ENCODE measurements at regions not wholly inside any gene's neighbourhood (a gene's known extent, or its start where the extent isn't known, plus 50 kb on each side); places are given as distances from the start of the nearest gene placed in this dataset.

DNA sequence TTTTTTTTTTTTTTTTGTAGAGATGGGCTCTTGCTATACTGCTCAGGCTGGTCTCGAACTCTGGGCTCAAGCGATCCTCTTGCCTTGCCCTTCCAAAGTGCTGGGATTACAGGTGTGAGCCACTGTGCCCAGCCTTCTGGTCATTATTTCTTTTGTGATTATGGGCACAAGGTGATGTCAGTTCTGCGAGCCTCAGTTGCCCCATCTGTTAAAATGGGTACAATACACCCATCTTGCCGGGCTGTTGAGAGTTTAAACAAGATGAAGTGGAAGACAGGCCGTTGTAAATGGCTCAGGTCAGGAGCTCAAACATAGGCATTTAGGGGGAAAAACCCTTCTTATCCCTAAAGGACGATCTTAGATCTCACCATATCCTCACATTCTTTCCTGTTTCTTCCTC is 53.7 kb upstream of the WNT4 start:
- TF ChIP-seq CTCF (conservative IDR thresholded peaks at IDR 0.05 in 1 of 2, IDR thresholded peaks at IDR 0.05 in 1 of 2; ENCODE audit: extremely low read depth in 1 of 2, insufficient read depth in 1 of 2, low read depth in 1 of 2, low read length in 2 of 2) (no peak), EZH2 (IDR thresholded peaks at IDR 0.05; ENCODE audit: borderline replicate concordance, low read length) (no peak)
